GM19463 (cell line): ENCODE measurements at regions not wholly inside any gene's neighbourhood (a gene's known extent, or its start where the extent isn't known, plus 50 kb on each side); places are given as distances from the start of the nearest gene placed in this dataset.

Experiments
- ATAC-seq: cut with Tn5 transposase; IDR thresholded peaks from one replicate; pipeline ENCODE4 v1.9.1; 2021; ENCODE audit warnings: mild to moderate bottlenecking, moderate library complexity; ENCODE audit not compliant: unreplicated experiment

- ATAC-seq, result no peak
These were observed 77.1 kb upstream of the BCL6 start for GRCh38 chr3:187822402-187822801.

GRCh38 chr3:187823746-187824145 lies 78.5 kb upstream of the BCL6 start:
- ATAC-seq, result no peak

- no peak for ATAC-seq
These were observed 82.5 kb upstream of the BCL6 start for GRCh38 chr3:187827723-187828122.

GRCh38 chr3:187828579-187829452 lies 83.5 kb upstream of the BCL6 start:
- ATAC-seq, result peak; percentile 87

- no peak for ATAC-seq
These were observed 84.9 kb upstream of the BCL6 start for GRCh38 chr3:187830181-187830580.

DNA sequence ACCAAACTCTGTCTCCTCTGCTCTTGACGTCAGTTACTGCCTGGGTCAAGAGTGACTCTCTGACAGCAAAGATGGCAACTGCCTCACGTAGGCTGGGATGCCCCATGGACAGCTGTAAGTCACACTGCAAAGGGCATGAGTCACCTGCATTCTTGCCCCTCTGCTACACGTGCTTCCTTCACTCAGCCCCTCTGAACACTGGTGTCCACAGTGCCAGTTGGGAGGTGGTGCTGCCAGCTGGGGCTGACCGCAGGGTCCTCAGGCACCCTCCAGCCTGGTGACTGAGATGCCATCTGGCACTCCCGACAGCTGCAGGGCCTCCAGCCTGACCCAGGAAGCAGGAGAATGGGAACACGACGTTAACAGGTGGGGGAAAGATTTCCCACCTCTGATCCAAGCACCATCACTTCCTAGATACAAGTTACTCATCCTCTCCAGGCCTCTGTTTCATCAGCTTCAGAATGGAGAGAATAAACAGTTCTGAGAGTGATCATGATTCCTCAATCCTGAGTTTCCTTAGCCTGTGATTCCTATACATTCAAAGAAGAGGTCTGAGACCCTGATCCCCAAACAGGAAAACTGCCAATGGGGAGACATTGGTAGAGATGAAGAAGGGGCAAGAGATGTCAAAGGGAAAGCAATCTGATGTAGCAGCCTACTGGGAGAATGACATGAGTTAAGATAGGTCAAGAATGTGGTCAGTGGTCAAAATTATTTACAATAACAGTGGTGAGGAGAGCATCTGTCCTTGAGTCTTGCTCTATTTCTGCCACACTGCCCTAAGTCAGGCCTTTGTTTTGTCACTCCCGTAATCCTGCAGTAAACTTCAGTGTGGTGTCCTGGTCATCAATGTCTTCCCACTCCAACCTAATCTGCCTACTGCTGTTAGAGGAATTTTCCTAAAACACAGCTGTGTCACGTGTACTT lies 86.1 kb upstream of the BCL6 start:
- no peak for ATAC-seq

- ATAC-seq, result no peak
These were observed 86.9 kb upstream of the BCL6 start for GRCh38 chr3:187832202-187832601.

- ATAC-seq, result no peak
These were observed 88.1 kb upstream of the BCL6 start for GRCh38 chr3:187833375-187833774.

DNA sequence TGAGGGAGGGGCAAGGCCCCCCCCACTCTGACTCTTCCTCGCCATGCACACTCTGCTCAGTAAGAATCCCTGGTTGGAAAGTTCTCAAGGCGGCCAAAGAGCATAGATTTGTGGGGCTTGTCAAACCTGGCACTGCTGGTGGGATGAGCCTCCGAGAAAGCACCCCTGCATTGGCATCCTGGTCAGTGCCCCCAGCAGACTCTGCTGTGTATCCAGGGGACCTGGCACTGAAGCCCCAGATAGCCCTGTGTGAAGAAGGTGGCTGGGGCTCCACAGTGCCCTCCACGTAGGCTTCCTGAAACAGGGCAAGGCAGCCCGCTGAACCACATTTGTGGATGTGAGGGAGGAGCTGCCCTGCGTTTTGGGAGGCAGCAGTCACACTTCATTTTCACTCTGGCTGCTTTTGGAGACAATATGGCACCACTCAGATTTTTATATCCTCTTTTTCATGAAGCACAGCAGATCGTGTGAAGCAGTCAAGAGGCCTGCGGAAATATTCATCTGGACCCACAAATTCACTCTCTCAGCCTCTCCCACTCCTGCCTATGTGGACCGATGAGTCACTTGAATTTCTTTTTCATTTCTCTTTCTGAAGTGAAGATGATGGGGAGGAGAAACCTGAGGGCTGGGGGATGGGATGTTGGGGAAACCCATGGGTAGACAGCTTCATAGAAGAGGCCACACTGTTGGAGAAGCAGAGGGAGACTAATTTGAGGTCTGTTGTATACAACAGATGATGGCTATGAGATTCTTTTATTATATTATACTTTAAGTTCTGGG lies 88.7 kb upstream of the BCL6 start:
- no peak for ATAC-seq

DNA sequence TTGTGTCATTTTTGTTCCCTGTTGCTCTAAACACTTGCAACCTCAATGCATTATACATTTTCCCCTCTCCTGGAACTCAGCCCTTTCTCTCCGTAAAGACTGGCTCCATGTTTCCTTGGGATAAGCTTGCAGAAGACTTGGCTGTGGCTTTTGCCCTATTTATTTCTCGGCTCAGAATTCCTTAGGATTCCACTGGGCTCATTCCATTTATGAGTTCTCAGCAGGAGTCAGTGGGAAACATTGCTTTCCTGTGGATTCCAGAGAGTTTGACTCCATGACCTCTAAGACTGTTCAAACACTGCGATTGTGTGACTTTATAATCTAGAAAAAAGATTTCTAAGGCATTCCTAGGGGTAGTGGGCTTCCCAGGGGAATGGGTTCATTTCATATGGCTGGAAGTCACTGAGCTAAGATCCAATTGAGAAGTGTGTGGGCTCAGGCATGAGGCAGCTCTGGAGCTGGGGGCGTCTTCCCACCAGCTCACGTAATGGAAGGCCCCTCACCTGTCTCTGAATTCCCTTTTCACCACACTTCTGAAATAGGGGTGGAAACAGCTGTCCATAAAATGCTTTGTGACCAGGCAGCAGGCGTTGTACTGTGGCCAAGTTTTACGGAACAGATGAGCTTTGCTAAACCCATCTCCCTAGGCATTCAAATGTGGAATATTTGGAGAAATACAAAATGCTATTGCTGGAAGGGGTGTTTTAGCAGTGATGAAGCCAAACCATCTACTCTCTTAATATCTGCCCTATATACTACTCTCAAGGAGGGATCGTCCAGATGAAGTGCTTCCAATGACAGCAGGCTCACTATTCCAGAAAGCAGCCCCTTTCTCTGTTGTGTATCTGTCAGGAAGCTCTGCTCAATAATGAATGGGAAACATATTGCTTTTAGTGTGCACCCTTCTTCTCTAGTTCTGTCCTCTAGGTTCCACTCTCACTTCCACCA lies 91.8 kb upstream of the BCL6 start:
- ATAC-seq, result no peak

GRCh38 chr3:187838016-187838540 lies 92.8 kb upstream of the BCL6 start:
- ATAC-seq, result no peak

- no peak for ATAC-seq
These were observed 94.2 kb upstream of the BCL6 start for GRCh38 chr3:187839422-187839821.

DNA sequence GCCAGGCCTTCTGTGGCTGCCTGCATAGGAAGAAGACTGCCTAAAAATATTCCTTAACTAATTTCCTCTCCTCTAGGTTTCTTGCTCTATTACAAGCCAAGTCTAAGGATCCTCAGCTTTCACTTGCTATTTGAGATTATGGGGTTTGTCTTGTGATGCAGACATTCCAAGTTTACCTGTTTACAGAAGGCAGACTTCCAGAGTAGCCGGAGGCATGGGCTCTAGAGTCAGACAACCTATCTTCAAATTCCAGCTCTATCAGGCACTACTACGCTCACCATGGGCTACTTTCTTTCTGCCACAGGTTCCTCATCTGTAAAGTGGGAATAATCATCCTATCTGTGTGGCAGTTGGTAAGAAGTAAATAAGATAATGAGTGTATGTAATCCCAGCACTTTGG lies 95.6 kb upstream of the BCL6 start:
- no peak for ATAC-seq

DNA sequence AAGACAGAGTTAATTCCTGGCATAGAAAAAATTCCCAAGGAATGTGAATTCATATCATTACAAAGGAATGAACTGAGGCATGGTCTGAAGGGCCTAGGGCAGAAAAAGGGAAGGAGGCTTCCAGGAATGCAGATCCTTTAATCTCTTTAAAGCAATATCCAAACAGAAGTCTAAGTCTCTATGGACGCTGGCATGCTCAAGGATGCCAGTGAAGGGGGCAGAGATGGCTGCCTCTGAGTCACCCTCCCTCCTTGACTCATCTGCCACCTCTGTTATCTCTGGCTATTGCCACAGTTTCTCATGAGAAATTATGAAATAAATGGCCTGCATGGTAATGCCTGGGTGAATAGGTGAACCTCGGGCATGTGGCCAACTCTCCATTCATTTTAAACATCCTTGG lies 96.3 kb upstream of the BCL6 start:
- ATAC-seq, result no peak

DNA sequence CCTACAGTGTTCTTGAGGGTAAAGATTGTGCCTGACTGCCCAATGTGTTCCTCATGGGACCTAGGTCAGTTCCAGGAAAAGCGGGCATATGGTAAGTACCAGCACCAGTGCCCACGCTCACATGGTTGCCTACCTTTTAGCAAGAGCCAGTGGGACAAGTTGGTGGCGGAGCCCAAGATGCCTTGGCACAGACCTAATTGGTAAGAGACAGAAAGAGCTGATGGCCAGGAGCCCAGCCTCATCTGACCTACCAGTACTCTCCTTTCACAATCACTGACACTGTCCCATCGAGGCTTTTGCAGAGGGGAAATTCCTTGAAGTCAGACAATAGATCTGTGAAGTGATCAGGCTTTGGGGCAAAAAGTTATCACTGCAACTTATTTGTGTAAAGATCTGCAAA lies 98.4 kb upstream of the BCL6 start:
- no peak for ATAC-seq

DNA sequence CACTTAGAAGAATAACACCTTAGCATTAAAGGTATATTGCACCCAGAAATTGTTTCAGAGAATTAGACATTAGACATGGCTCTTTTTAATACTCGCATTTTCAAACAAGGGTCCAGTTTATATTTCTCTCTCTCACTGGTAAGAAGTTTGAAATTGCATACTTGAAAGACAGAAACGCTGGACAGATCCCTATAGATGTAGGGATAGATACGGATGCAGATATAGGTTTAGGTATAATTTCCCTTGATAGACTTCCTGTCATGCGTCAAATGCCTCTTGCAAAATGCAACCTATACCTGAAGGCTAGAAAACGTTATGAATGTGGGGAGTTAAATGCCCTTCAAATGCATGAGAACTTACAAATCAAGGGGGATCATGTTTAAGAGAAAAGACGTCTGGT lies 99.4 kb upstream of the BCL6 start:
- ATAC-seq, result no peak

- ATAC-seq, result no peak
These were observed 100.6 kb upstream of the BCL6 start for GRCh38 chr3:187845826-187846225.

- ATAC-seq, result no peak
These were observed 103.1 kb upstream of the BCL6 start for GRCh38 chr3:187848401-187848800.

GRCh38 chr3:187849016-187849654 lies 103.9 kb upstream of the BCL6 start:
- ATAC-seq, result no peak
